PC-9 (cell line): ENCODE measurements at regions not wholly inside any gene's neighbourhood (a gene's known extent, or its start where the extent isn't known, plus 50 kb on each side); places are given as distances from the start of the nearest gene placed in this dataset.

ENCODE experiments used
- CTCF ChIP-seq: fragments of 200-600 bp; sonication (generic); conservative IDR thresholded peaks from 2 replicates; pipeline ENCODE4 v1.6.1; 2017; ENCODE audit warnings: mixed run types, antibody characterized with exemption, mild to moderate bottlenecking, moderate library complexity
- EZH2 ChIP-seq: fragments of 200-600 bp; sonication (generic); IDR thresholded peaks from 2 replicates; pipeline ENCODE4 v1.8.0; 2017; ENCODE audit warnings: antibody characterized with exemption, low read depth

- TF ChIP-seq CTCF (no peak), EZH2 (no peak)
These were observed 400.0 kb upstream of the RNF32 start for GRCh38 chr7:156240532-156240931.
